GM23338 (cell line): ENCODE measurements at regions not wholly inside any gene's neighbourhood (a gene's known extent, or its start where the extent isn't known, plus 50 kb on each side); places are given as distances from the start of the nearest gene placed in this dataset.

Experiments
- CREB1 ChIP-seq: fragments of 250-450 bp; sonication (Bioruptor Pico); IDR thresholded peaks from 2 replicates; pipeline ENCODE4 v1.5.0; 2020; ENCODE audit warnings: low read depth, mild to moderate bottlenecking, moderate library complexity
- CTCF ChIP-seq, 2 experiments: fragments of 200-600 bp in 1 of 2; sonication (generic) in 1 of 2; conservative IDR thresholded peaks; 2 replicates each; pipeline versions ENCODE4 v1.5.1 to v1.6.1; 2016 to 2017; ENCODE audit warnings: antibody characterized with exemption in 2 of 2, low read depth in 2 of 2, mild to moderate bottlenecking in 2 of 2, moderate library complexity in 1 of 2
- ETS1 ChIP-seq: IDR thresholded peaks from 2 replicates; pipeline ENCODE4 v1.6.1; 2016; ENCODE audit warnings: antibody characterized with exemption
- EZH2 ChIP-seq: fragments of 200-600 bp; sonication (generic); IDR thresholded peaks from one replicate; pipeline ENCODE4 v1.8.0; 2017; ENCODE audit warnings: antibody characterized with exemption, mild to moderate bottlenecking, low read depth; ENCODE audit not compliant: unreplicated experiment
- STAT1 ChIP-seq: IDR thresholded peaks from one replicate; pipeline ENCODE4 v1.6.1; 2016; ENCODE audit warnings: antibody characterized with exemption; ENCODE audit not compliant: unreplicated experiment
- ZNF114 ChIP-seq: fragments of 250-450 bp; sonication (Bioruptor Pico); IDR thresholded peaks from 2 replicates; pipeline ENCODE4 v1.5.0; 2020; ENCODE audit warnings: mild to moderate bottlenecking, moderate library complexity
- ZNF331 ChIP-seq: fragments of 250-450 bp; sonication (Bioruptor Pico); IDR thresholded peaks from 2 replicates; pipeline ENCODE4 v1.5.0; 2020; ENCODE audit warnings: low read depth, mild to moderate bottlenecking, moderate library complexity
- TF ChIP-seq, protein P1 (sequence below): fragments of 250-450 bp; sonication (Bioruptor Pico); IDR thresholded peaks from 2 replicates; pipeline ENCODE4 v1.5.0; 2020; ENCODE audit warnings: mild to moderate bottlenecking, moderate library complexity

GRCh38 chr4:189126040-189126439 is 814.6 kb upstream of the FRG1 start (continued):
- TF ChIP-seq, protein P1, sequence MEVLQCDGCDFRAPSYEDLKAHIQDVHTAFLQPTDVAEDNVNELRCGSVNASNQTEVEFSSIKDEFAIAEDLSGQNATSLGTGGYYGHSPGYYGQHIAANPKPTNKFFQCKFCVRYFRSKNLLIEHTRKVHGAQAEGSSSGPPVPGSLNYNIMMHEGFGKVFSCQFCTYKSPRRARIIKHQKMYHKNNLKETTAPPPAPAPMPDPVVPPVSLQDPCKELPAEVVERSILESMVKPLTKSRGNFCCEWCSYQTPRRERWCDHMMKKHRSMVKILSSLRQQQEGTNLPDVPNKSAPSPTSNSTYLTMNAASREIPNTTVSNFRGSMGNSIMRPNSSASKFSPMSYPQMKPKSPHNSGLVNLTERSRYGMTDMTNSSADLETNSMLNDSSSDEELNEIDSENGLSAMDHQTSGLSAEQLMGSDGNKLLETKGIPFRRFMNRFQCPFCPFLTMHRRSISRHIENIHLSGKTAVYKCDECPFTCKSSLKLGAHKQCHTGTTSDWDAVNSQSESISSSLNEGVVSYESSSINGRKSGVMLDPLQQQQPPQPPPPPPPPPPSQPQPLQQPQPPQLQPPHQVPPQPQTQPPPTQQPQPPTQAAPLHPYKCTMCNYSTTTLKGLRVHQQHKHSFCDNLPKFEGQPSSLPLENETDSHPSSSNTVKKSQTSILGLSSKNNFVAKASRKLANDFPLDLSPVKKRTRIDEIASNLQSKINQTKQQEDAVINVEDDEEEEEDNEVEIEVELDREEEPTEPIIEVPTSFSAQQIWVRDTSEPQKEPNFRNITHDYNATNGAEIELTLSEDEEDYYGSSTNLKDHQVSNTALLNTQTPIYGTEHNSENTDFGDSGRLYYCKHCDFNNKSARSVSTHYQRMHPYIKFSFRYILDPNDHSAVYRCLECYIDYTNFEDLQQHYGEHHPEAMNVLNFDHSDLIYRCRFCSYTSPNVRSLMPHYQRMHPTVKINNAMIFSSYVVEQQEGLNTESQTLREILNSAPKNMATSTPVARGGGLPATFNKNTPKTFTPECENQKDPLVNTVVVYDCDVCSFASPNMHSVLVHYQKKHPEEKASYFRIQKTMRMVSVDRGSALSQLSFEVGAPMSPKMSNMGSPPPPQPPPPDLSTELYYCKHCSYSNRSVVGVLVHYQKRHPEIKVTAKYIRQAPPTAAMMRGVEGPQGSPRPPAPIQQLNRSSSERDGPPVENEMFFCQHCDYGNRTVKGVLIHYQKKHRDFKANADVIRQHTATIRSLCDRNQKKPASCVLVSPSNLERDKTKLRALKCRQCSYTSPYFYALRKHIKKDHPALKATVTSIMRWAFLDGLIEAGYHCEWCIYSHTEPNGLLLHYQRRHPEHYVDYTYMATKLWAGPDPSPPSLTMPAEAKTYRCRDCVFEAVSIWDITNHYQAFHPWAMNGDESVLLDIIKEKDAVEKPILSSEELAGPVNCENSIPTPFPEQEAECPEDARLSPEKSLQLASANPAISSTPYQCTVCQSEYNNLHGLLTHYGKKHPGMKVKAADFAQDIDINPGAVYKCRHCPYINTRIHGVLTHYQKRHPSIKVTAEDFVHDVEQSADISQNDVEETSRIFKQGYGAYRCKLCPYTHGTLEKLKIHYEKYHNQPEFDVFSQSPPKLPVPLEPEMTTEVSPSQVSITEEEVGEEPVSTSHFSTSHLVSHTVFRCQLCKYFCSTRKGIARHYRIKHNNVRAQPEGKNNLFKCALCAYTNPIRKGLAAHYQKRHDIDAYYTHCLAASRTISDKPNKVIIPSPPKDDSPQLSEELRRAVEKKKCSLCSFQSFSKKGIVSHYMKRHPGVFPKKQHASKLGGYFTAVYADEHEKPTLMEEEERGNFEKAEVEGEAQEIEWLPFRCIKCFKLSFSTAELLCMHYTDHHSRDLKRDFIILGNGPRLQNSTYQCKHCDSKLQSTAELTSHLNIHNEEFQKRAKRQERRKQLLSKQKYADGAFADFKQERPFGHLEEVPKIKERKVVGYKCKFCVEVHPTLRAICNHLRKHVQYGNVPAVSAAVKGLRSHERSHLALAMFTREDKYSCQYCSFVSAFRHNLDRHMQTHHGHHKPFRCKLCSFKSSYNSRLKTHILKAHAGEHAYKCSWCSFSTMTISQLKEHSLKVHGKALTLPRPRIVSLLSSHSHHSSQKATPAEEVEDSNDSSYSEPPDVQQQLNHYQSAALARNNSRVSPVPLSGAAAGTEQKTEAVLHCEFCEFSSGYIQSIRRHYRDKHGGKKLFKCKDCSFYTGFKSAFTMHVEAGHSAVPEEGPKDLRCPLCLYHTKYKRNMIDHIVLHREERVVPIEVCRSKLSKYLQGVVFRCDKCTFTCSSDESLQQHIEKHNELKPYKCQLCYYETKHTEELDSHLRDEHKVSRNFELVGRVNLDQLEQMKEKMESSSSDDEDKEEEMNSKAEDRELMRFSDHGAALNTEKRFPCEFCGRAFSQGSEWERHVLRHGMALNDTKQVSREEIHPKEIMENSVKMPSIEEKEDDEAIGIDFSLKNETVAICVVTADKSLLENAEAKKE (CRISPR knock-in tag): no peak
- TF ChIP-seq ZNF331 (no peak), CREB1 (CRISPR knock-in tag) (no peak), ZNF114 (CRISPR knock-in tag) (no peak), EZH2 (no peak), CTCF (conservative IDR thresholded peaks at IDR 0.05; ENCODE audit: low read depth in 2 of 2) (no peak), STAT1 (no peak), ETS1 (no peak)
